ENCODE measurements at regions not wholly inside any gene's neighbourhood (a gene's known extent, or its start where the extent isn't known, plus 50 kb on each side); places are given as distances from the start of the nearest gene placed in this dataset.
"Not testable (repeated sequence)": the region's sequence is repeated elsewhere in the genome, so short reads cannot be mapped to it uniquely, and the experiment has no call there.

- TF ChIP-seq HMGXB4 (CRISPR knock-in tag; IDR thresholded peaks at IDR 0.05; ENCODE audit: borderline replicate concordance): no peak
- no peak for TF ChIP-seq USF2 (IDR thresholded peaks at IDR 0.05)
- TF ChIP-seq POLR2A (IDR thresholded peaks at IDR 0.05; ENCODE audit: low read length): no peak
- no peak for TF ChIP-seq RAD21 (conservative IDR thresholded peaks at IDR 0.05 in 1 of 2, IDR thresholded peaks at IDR 0.05 in 1 of 2)
- no peak for TF ChIP-seq CHD2 (IDR thresholded peaks at IDR 0.05; ENCODE audit: low read length, partially characterized antibody)
- TF ChIP-seq CBX8 (IDR thresholded peaks at IDR 0.05): no peak
- TF ChIP-seq TP53 (CRISPR knock-in tag; IDR thresholded peaks at IDR 0.05): no peak
- no peak for TF ChIP-seq EP300 (IDR thresholded peaks at IDR 0.05)
- no peak for TF ChIP-seq EHMT2 (IDR thresholded peaks at IDR 0.05; ENCODE audit: low read depth)
- no peak for TF ChIP-seq HOXB13 (CRISPR knock-in tag; IDR thresholded peaks at IDR 0.05; ENCODE audit: low read depth)
- ChIA-PET POLR2A (no interaction called here), CTCF (no interaction called here)
- H3K27ac ChIP-seq: no peak overlapping the region
- no peaks in the 10 kb centered on the region for H3K4me1 ChIP-seq
- no peak for DNase-seq (ENCODE audit: low read depth in 1 of 2, low spot score in 1 of 2)
- no peak for FAIRE-seq
- no peak overlapping the region for H3K4me2 ChIP-seq
- no peak overlapping the region for H3K4me3 ChIP-seq
- H3K9me3 ChIP-seq: peaks cover 12% of the 10 kb centered on the region; the same call in 2 of the 3 replicates
- no peak for ATAC-seq
- WGBS (ENCODE audit: missing lambda C conversion rate): 57% methylated on average over 18 of the region's 18 CpGs
These were observed 52.1 kb upstream of the TAMM41 start for GRCh38 chr3:11898611-11899325.

GRCh38 chr3:11899389-11899788 is 52.7 kb upstream of the TAMM41 start:
- peaks cover 12% of the 10 kb centered on the region; the same call in 2 of the 3 replicates for H3K9me3 ChIP-seq
- H3K4me1 ChIP-seq; H3K4me3 ChIP-seq; CTCF ChIA-PET; H3K4me2 ChIP-seq; FAIRE-seq; H3K27ac ChIP-seq; POLR2A ChIA-PET; ATAC-seq; DNase-seq (ENCODE audit: low read depth in 1 of 2, low spot score in 1 of 2): not testable (repeated sequence)
- 40% methylated on average over 9 of the region's 9 CpGs for WGBS (ENCODE audit: missing lambda C conversion rate)

GRCh38 chr3:11899826-11900225 is 53.1 kb upstream of the TAMM41 start:
- Histone ChIP-seq H3K9me3 (peaks cover 12% of the 10 kb centered on the region; the same call in 2 of the 3 replicates), H3K4me2 (no peak overlapping the region), H3K4me3 (no peak overlapping the region), H3K27ac (no peak overlapping the region), H3K4me1 (no peaks in the 10 kb centered on the region)
- no peak for ATAC-seq
- TF ChIP-seq CHD2 (IDR thresholded peaks at IDR 0.05; ENCODE audit: low read length, partially characterized antibody) (no peak), ZC3H11A (IDR thresholded peaks at IDR 0.05) (no peak), RAD21 (conservative IDR thresholded peaks at IDR 0.05 in 1 of 2, IDR thresholded peaks at IDR 0.05 in 1 of 2) (no peak), USF2 (IDR thresholded peaks at IDR 0.05) (no peak), TFCP2L1 (CRISPR knock-in tag; IDR thresholded peaks at IDR 0.05) (no peak), RNF2 (IDR thresholded peaks at IDR 0.05; ENCODE audit: borderline replicate concordance, low read depth) (no peak), MAZ (IDR thresholded peaks at IDR 0.05; ENCODE audit: borderline replicate concordance, low read depth, low read length) (no peak), TP53 (CRISPR knock-in tag; IDR thresholded peaks at IDR 0.05) (no peak), EHMT2 (IDR thresholded peaks at IDR 0.05; ENCODE audit: low read depth) (no peak), GATA3 (IDR thresholded peaks at IDR 0.05; ENCODE audit: borderline replicate concordance) (no peak), NPAS2 (CRISPR knock-in tag; IDR thresholded peaks at IDR 0.05; ENCODE audit: borderline replicate concordance) (no peak)
- CTCF ChIA-PET: no interaction called here
- WGBS (ENCODE audit: missing lambda C conversion rate): 22% methylated on average over 9 of the region's 12 CpGs
- POLR2A ChIA-PET: no interaction called here
- no peak for DNase-seq (ENCODE audit: low read depth in 1 of 2, low spot score in 1 of 2)
- FAIRE-seq: no peak
